Inflammatory macrophage treated with lipopolysaccharide for 4 hours (primary cell): ENCODE measurements at regions not wholly inside any gene's neighbourhood (a gene's known extent, or its start where the extent isn't known, plus 50 kb on each side); places are given as distances from the start of the nearest gene placed in this dataset.

Experiments
- DNase-seq: peaks from one replicate; pipeline ENCODE4 v3.0.0-alpha.2; 2020

GRCh38 chr2:236656166-236656565 is 86.5 kb downstream of the ACKR3 start:
- DNase-seq, result no peak

DNA sequence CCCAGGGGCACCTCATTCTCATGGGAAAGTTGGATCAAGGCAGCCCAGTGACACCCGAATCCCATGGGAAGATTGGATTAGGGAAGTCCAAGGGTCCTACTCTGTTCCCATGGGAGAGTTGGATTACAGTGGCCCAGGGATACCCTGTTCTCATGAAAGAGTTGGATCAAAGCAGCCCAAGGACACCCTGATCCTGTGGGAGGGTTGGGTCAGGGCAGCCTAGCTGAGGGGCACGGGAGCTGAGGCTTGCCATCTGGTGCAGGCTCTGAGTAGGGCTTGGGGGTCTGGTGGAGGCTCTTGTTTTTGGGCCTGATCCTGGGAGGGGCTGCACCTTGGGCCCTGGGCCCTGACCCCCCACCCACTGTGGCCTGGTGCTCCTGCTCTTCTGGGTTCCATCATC is 87.1 kb downstream of the ACKR3 start:
- DNase-seq, result no peak

GRCh38 chr2:236657215-236657614 is 87.6 kb downstream of the ACKR3 start:
- no peak for DNase-seq

- DNase-seq, result no peak
Observed at GRCh38 chr2:236657801-236658200, 88.2 kb downstream of the ACKR3 start.

DNA sequence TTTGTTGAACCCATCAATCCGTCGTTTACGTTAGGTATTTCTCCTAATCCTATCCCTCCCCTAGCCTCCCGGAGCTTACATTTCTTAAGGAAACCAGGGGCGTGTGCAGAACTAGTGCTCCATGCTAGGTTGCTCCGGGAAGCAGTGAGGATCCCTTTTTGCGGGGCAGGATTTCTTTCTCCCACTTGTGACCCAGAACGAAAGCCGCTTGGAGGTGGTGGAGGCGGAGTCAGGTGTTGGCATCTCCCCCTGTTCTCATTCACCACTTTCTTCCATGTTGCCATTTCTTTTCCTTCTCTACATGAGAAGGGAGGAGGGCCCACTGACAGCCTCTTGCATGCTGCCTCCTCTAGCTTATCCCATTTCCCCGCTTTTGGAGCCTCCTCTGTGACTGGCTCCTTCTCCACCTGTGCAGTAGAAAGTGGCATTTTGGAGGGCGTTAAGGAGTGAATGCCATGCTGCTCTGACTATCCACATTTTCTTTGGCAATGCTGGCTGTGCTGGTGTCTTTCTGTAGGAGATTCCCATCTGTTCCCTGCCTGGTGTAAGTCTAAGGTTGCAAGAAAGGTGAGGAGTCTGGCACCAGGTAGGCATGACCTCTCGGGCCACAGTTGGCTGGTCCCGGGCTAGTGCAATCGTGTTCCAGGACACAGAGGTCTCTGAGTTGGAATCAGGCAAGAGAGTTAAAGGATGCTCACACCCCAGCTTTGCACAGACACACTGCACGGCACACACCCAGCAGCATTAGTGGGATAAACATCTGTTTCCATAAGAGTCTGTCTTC is 89.5 kb downstream of the ACKR3 start:
- no peak for DNase-seq

DNA sequence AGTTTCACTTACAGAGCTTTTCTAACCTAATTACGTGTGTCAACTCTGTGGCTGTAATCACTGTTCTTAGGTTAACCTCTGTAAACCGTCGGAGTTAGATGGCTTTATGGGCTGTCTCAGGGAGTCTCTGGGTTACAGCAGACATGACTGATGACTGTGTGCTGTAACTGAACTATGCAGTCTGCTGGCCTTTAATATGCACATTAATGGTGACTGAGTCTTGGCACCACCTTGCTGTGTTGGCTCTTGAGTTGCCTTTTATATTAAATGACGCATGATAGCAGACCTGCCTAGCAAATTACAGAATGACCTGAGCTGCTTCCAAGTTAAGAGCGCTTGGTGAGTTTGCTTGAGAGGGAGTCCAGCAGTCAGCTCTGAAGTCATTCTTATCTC is 90.1 kb downstream of the ACKR3 start:
- DNase-seq, result no peak

GRCh38 chr2:236661061-236661761 is 91.6 kb downstream of the ACKR3 start:
- no peak for DNase-seq

DNA sequence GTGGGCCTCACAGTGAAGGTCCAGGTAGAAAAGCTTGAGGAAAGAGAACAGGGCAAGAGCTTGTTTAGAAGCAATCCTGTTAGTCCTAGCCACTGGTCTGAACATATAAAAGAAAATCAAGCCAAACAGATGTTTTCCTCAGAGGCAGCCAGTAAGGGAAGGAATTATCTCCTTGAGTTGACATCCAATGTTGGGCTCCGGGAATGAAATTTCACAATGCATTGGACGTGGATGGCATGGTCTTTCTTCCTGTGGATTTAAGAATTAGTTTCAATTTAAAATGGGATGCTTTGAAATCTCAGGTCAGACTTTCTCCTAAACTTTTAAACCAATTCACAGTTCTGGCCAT is 92.1 kb downstream of the ACKR3 start:
- no peak for DNase-seq

- peak; percentile 70 for DNase-seq
Observed at GRCh38 chr2:236662231-236663185, 92.9 kb downstream of the ACKR3 start.

GRCh38 chr2:236663287-236664101 is 93.9 kb downstream of the ACKR3 start:
- DNase-seq, result no peak

- DNase-seq, result no peak
Observed at GRCh38 chr2:236664136-236664535, 94.5 kb downstream of the ACKR3 start.

DNA sequence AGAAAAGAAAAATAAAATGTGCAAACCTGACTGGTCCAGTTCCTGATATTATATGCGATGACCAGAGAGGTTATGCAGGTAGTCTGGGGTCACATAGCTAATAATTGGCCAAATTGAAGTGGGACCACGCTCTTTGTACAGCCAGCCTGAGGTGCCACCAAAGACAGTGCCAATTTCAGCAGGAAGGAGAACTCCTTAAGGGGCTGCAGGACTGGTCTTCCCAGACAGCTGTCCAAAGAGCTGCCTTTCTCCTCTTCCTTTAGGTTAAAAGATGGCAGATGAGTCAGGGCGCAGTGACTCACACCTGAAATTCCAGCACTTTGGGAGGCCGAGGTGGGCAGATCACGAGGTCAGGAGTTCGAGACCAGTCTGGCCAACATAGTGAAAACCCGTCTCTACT is 95.5 kb downstream of the ACKR3 start:
- DNase-seq, result no peak

DNA sequence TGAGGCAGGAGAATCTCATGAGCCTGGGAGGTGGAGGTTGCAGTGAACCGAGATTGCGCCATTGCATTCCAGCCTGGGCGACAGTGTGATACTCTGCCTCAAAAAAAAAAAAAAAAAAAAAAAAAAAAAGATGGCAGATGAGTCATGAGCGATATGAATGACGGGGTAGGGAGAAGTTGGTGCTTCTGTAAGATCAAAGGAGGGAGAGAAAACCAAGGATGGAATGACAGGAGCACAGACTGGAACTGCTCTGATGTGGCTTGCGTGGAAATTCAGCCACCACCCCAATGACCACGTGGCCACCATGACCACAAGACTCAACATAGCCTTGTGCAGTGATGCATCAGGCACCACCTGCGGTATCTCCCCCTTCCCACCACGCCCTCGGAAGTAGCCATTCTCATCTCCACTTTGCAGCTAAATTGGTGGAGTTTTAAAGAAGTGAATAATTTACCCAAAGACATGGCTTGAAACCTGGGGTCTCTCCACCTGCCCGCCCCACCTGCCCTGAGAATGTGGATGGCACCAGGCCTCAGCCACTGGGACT is 96.0 kb downstream of the ACKR3 start:
- no peak for DNase-seq

- DNase-seq, result no peak
Observed at GRCh38 chr2:236666646-236667204, 97.1 kb downstream of the ACKR3 start.

- no peak for DNase-seq
Observed at GRCh38 chr2:236667526-236667925, 97.9 kb downstream of the ACKR3 start.

- DNase-seq, result no peak
Observed at GRCh38 chr2:236668531-236668969, 98.9 kb downstream of the ACKR3 start.

DNA sequence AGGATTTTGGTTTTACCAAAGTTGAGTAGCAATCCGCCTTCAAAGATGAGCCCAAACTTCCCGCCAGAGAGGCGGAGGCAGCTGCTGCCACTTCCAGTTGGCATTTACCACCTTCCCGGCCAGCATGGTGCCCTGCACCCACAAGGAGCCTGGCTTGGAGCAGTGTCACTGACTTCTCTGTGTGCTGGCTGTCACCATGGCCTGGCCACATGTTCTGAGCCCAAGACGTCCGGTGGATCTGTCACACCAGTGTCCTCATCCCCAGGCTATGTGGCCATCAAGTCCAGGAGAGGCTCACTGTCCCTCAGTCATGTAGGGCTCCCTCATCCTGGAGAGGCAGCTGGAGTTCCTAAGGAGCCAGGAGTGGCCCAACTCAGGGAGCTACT is 100.6 kb downstream of the ACKR3 start:
- DNase-seq, result no peak

GRCh38 chr2:236671896-236672562 is 102.4 kb downstream of the ACKR3 start:
- DNase-seq, result no peak

DNA sequence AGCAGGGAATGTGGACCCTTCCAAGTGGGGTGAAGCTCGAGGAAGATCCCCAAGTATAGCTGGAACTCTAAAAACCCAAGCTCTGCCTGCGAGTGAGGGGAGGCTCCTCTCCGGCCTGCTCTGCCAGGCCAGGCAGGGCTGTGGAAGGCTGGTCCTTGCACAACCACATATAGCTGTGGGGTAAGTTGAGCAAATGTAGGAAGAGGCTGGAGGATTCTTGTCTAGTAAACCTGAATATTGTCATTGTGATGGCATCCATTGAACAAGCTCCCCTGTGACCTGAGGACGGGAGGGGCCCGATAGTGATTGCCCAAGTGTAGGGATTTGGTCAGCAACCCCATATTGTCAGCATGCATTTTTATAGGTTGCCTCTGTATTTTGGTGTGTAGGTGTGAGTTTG is 103.0 kb downstream of the ACKR3 start:
- DNase-seq, result no peak

DNA sequence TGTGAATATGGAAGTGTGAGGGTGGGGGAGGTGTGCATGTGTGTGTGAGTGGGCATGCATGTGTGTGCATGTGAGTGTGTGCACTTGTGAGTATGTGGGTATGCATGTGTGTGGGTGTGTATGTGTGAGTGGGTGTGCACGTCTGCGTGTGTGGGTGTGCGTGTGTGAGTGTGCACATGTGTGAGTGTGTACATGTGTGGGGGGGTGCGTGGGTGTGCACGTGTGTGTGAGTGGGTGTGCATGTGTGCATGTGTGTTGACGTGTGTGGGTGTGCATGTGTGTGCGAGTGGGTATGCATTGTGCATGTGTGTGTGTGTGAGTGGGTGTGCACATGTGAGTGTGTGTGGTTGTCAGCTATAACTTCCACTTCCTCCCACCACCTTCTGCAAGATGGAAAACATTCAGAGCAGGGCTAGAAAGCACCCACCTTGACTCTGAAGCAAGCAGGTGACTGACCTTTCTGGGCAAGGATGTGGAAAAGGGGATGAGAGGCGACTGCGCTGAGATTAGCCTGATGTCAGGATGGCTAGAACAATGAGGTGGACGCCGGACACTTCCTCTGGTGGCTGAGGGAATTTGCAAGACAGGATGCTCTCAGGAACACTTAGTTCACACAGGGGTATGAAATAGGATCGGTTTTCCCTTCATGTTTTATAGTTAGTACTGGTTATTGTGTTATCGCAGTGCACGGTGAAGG is 103.6 kb downstream of the ACKR3 start:
- DNase-seq, result no peak

DNA sequence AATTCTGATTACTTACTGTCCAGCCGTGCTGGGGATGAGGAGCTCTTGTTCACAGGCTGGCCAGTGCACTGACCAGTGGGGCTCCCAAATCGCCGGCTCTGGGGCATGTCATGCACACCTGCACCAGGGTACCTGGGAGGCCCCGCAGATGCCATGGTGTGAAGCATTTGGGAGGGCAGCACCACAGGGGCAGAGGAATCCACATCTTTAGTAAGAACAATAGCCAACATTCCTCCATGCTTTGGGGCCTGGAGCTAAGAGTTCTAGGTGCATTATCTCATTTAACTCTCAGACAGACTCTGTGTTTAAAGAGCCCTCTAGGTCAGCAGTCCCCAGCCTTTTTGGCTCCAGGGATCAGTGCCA is 104.2 kb downstream of the ACKR3 start:
- DNase-seq, result no peak
